Suprapubic skin (tissue), 3 donors: ENCODE measurements at regions not wholly inside any gene's neighbourhood (a gene's known extent, or its start where the extent isn't known, plus 50 kb on each side); places are given as distances from the start of the nearest gene placed in this dataset.

Experiments
- CTCF ChIP-seq, 2 donors: fragments of 200-600 bp in 1 of 2; fragments of 450-650 bp in 1 of 2; sonication (generic) in 1 of 2; IDR thresholded peaks; one replicate each; pipeline ENCODE4 v1.5.1; 2016 to 2019; ENCODE audit warnings: antibody characterized with exemption in 2 of 2, mild to moderate bottlenecking in 1 of 2, moderate library complexity in 1 of 2
- EP300 ChIP-seq: sonication (generic); formaldehyde crosslinking; IDR thresholded peaks from one replicate; pipeline ENCODE4 v1.6.1; 2017; ENCODE audit warnings: antibody characterized with exemption
- POLR2A ChIP-seq, 2 donors: fragments of 450-650 bp; IDR thresholded peaks; one replicate each; pipeline ENCODE4 v1.6.1; 2017; ENCODE audit warnings: antibody characterized with exemption in 2 of 2, mild to moderate bottlenecking in 2 of 2, moderate library complexity in 2 of 2

- TF ChIP-seq CTCF (IDR thresholded peaks at IDR 0.05) = no peak
- no peak for TF ChIP-seq POLR2A (IDR thresholded peaks at IDR 0.05)
- TF ChIP-seq EP300 = no peak
Measured at GRCh38 chr10:121684276-121684675, 86.0 kb upstream of the FGFR2 start.
